Lower leg skin (tissue), 4 donors: ENCODE measurements at regions not wholly inside any gene's neighbourhood (a gene's known extent, or its start where the extent isn't known, plus 50 kb on each side); places are given as distances from the start of the nearest gene placed in this dataset.

Source experiments
- DNase-seq, 2 donors: peaks; one replicate each; pipeline ENCODE4 v3.0.0-alpha.2; 2019; ENCODE audit warnings: low spot score in 2 of 2
- H3K4me3 ChIP-seq: fragments of 200-600 bp; sonication (generic); 2 replicates; pipeline ENCODE4 v1.5.1; 2017; ENCODE audit warnings: mild to moderate bottlenecking, low read depth; ENCODE audit not compliant: poor library complexity, severe bottlenecking
- POLR2A ChIP-seq, 2 donors: fragments of 450-650 bp; IDR thresholded peaks; one replicate each; pipeline ENCODE4 v1.6.1; 2016 to 2017; ENCODE audit warnings: antibody characterized with exemption in 2 of 2, mild to moderate bottlenecking in 1 of 2, moderate library complexity in 1 of 2
- WGBS, 2 donors: methylation state at CpG; one replicate each; pipeline ENCODE4 v1.1.5; 2018; 5-methylcytosine and 5-hydroxymethylcytosine counted together
- intact Hi-C: fragments of 100-400 bp; cut with DNase I; formaldehyde crosslinking; loops from one replicate; pipeline ENCODE4 v1.15.0; 2023; ENCODE audit warnings: low total_unique reads
- TF ChIP-seq, protein P1 (sequence below), 3 donors: fragments of 450-650 bp; IDR thresholded peaks; one replicate each; pipeline ENCODE4 v1.5.1; 2016; ENCODE audit warnings: antibody characterized with exemption in 3 of 3, mild to moderate bottlenecking in 3 of 3, moderate library complexity in 2 of 3

DNA sequence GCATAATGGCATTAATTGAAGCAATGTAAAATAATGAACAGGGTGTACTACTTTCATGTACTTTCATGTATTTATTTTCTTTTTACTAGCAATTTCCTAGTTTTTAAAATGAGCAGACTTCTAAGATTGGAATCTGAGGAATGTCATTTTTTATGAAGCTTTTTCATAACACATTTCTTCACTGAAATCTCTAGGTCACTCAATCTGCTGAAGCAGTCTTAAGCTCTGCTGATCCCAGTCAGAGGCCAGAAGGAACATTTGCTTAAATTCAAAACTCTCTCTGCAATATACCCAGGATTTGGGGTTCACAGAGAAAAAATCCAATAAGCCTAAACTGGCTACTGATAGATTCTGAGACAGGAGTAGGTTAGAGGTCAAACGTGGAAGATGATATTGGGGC is 73.6 kb upstream of the CNTN1 start:
- no peak for TF ChIP-seq POLR2A (IDR thresholded peaks at IDR 0.05)
- TF ChIP-seq, protein P1, sequence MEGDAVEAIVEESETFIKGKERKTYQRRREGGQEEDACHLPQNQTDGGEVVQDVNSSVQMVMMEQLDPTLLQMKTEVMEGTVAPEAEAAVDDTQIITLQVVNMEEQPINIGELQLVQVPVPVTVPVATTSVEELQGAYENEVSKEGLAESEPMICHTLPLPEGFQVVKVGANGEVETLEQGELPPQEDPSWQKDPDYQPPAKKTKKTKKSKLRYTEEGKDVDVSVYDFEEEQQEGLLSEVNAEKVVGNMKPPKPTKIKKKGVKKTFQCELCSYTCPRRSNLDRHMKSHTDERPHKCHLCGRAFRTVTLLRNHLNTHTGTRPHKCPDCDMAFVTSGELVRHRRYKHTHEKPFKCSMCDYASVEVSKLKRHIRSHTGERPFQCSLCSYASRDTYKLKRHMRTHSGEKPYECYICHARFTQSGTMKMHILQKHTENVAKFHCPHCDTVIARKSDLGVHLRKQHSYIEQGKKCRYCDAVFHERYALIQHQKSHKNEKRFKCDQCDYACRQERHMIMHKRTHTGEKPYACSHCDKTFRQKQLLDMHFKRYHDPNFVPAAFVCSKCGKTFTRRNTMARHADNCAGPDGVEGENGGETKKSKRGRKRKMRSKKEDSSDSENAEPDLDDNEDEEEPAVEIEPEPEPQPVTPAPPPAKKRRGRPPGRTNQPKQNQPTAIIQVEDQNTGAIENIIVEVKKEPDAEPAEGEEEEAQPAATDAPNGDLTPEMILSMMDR (IDR thresholded peaks at IDR 0.05): no peak
- WGBS, 2 donors: 68 to 85% methylated on average over 1 of the region's 1 CpG
- H3K4me3 ChIP-seq: no peak overlapping the region
- DNase-seq: no peak
- intact Hi-C loops: no loop called here

DNA sequence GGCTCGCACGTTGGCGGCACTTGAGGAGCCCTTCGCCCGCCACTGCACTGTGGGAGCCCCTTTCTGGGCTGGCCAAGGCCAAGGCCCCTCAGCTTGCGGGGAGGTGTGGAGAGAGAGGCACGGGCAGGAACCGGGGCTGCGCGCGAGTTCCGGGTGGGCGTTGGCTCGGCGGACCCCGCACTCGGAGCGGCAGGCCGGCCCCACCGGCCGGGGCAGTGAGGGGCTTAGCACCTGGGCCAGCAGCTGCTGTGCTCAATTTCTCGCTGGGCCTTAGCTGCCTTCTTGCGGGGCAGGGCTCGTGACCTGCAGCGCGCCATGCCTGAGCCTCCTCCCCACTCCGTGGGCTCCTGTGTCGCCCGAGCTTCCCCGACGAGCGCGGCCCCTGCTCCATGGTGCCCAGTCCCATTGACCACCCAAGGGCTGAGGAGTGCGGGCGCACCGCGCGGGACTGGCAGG is 71.6 kb upstream of the CNTN1 start:
- WGBS, 2 donors: 93% methylated on average over 19 to 22 of the region's 38 CpGs
- no peak for TF ChIP-seq POLR2A (IDR thresholded peaks at IDR 0.05)
- TF ChIP-seq, protein P1 (IDR thresholded peaks at IDR 0.05): no peak
- no peak overlapping the region for H3K4me3 ChIP-seq
- intact Hi-C loops: loop anchor here (2.0 kb wide), 1 partner anchor 302 kb away; no protein-coding TSS in a partner anchor
- DNase-seq: no peak

DNA sequence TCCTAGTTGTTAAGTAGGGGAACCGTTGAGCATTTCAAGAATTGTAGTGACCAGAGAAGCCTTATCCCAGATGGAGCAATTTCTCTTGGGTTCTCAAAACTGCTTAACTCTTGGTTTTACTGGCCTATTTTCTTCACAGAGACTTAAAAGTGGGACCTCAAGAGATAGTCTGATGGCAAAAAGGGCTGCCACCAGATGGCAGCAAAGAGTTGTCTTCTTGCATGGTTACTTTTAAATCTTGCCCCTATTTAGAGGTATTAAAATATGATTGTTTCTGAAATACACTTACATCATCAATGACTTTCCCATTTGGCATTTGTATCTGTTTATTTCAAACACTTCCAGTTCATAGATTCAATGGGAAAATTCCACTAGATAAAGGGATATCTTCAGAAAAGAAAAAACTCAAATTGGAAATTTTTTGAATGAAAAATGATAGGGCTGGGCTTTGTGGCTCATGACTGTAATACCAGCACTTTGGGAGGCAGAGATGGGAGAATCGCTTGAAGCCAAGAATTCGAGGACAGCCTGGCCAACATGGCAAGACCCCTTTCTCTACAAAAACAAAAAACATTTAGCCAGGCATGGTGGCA is 69.9 kb upstream of the CNTN1 start:
- H3K4me3 ChIP-seq: no peak overlapping the region
- intact Hi-C loops: no loop called here
- peak; percentile 55 to 90 for DNase-seq
- WGBS, 2 donors: 49 to 50% methylated on average over 3 of the region's 3 CpGs
- TF ChIP-seq, protein P1 (IDR thresholded peaks at IDR 0.05): no peak
- TF ChIP-seq POLR2A (IDR thresholded peaks at IDR 0.05): no peak

DNA sequence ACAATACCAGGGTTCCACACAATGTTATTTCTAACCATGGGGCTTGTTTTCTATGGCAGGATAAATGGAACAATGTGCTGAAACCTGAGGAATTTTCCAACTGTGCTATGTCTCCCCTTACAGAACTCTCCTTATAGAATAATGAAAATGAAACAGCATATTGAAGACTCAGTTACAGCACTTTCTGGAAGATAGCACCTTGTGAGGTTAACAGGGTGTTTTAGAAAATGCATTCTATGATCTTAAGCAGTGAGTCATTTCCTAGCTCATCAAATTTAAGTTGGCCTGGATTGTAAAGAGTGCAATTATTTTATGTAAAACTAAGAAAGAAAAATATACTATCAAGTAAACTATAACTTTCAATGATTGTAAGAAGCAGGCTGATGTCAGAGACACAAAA is 60.1 kb upstream of the CNTN1 start:
- intact Hi-C loops: no loop called here
- DNase-seq: no peak
- TF ChIP-seq POLR2A (IDR thresholded peaks at IDR 0.05): no peak
- TF ChIP-seq, protein P1 (IDR thresholded peaks at IDR 0.05): no peak
- H3K4me3 ChIP-seq: no peak overlapping the region

DNA sequence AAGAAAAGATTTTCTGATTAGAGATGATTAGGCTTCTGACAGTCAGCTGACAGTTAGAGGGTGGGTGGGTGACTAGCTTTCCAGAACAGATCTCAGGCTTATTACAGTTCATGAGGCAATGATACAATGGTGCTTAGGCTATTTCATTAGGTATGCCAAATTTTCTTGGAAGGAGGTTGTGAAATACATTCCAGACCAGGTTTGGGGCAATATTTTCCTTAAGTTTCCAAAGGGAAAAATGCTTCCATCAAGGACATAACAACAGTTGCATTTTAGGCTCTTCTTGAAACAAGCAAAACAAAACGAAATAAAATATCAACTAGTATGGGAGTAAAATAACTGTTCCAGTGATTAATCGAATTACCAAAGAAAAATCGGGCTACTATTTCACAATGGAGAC is 59.3 kb upstream of the CNTN1 start:
- WGBS, 2 donors: 54 to 67% methylated on average over 3 of the region's 3 CpGs
- DNase-seq: no peak
- no peak overlapping the region for H3K4me3 ChIP-seq
- intact Hi-C loops: no loop called here
- TF ChIP-seq, protein P1 (IDR thresholded peaks at IDR 0.05): no peak
- TF ChIP-seq POLR2A (IDR thresholded peaks at IDR 0.05): no peak

DNA sequence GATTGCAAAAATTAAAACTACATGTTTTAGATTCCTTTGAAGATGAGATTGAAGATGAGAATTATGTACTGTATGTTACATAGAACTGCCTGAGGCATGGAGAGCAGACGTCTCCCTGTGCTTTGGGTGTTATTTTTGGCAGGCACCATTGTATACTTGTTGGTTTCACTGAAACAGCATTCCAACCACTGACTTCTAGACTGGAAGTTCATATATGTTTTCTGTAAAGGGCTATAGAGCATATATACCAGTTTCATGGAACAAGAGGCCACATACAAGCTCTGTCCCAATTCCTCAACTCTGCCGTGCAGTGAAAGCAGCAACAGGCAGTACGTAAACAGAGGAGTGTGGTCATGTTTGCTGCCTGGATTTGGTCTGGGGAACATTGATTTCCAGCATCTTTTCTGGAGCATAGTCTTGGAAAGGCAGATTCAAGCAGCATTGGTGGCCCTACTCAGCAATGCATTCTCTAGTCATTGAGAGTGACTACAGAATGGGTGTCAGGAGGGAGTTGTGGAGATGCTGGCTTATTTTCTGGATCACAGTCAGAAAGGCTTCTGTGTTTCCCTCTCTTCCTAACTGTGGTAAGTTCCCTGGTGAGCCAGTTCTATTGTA is 57.6 kb upstream of the CNTN1 start:
- DNase-seq: no peak
- 48% methylated on average over 3 of the region's 3 CpGs for WGBS, 2 donors
- no peak overlapping the region for H3K4me3 ChIP-seq
- TF ChIP-seq, protein P1 (IDR thresholded peaks at IDR 0.05): no peak
- no peak for TF ChIP-seq POLR2A (IDR thresholded peaks at IDR 0.05)
- intact Hi-C loops: no loop called here
